Mucosa of stomach (tissue), 1 donor: ENCODE measurements at regions not wholly inside any gene's neighbourhood (a gene's known extent, or its start where the extent isn't known, plus 50 kb on each side); places are given as distances from the start of the nearest gene placed in this dataset.

ENCODE experiments used
- H3K27me3 ChIP-seq: one replicate; pipeline ENCODE4 v1.7.0; 2013; ENCODE audit warnings: mild to moderate bottlenecking, low read length; ENCODE audit not compliant: control insufficient read depth, insufficient read depth
- H3K36me3 ChIP-seq: one replicate; pipeline ENCODE4 v1.7.0; 2013; ENCODE audit warnings: low read length; ENCODE audit not compliant: control insufficient read depth, insufficient read depth
- H3K4me1 ChIP-seq: one replicate; pipeline ENCODE4 v1.7.0; 2013; ENCODE audit warnings: mild to moderate bottlenecking, low read length; ENCODE audit not compliant: control insufficient read depth, insufficient read depth
- H3K4me3 ChIP-seq: one replicate; pipeline ENCODE4 v1.7.0; 2013; ENCODE audit warnings: low read length
- H3K9ac ChIP-seq: one replicate; pipeline ENCODE4 v1.7.0; 2013; ENCODE audit warnings: mild to moderate bottlenecking, low read length, moderate library complexity
- H3K9me3 ChIP-seq: one replicate; pipeline ENCODE4 v1.7.0; 2013; ENCODE audit warnings: mild to moderate bottlenecking, low read length, moderate library complexity; ENCODE audit not compliant: control insufficient read depth
- donor health status: Pancreatic carcinoma.

- H3K9ac ChIP-seq: no peak overlapping the region
- H3K4me3 ChIP-seq: no peak overlapping the region
- H3K9me3 ChIP-seq: no peaks in the 10 kb centered on the region
- H3K4me1 ChIP-seq: no peaks in the 10 kb centered on the region
- no peaks in the 10 kb centered on the region for H3K36me3 ChIP-seq
- no peaks in the 10 kb centered on the region for H3K27me3 ChIP-seq
Observed at GRCh38 chr2:180647621-180648020, 332.8 kb upstream of the UBE2E3 start.

GRCh38 chr2:180647221-180647620, 333.2 kb upstream of the UBE2E3 start:
- Histone ChIP-seq H3K27me3 (no peaks in the 10 kb centered on the region), H3K36me3 (no peaks in the 10 kb centered on the region), H3K9me3 (no peaks in the 10 kb centered on the region), H3K4me3 (no peak overlapping the region), H3K4me1 (no peaks in the 10 kb centered on the region), H3K9ac (no peak overlapping the region)

- H3K9me3 ChIP-seq: no peaks in the 10 kb centered on the region
- H3K36me3 ChIP-seq: no peaks in the 10 kb centered on the region
- no peaks in the 10 kb centered on the region for H3K4me1 ChIP-seq
- H3K9ac ChIP-seq: no peak overlapping the region
- no peak overlapping the region for H3K4me3 ChIP-seq
- no peaks in the 10 kb centered on the region for H3K27me3 ChIP-seq
Observed at GRCh38 chr2:180646756-180647155, 333.6 kb upstream of the UBE2E3 start.

- H3K4me1 ChIP-seq: no peaks in the 10 kb centered on the region
- H3K36me3 ChIP-seq: no peaks in the 10 kb centered on the region
- H3K27me3 ChIP-seq: no peaks in the 10 kb centered on the region
- no peaks in the 10 kb centered on the region for H3K9me3 ChIP-seq
- H3K4me3 ChIP-seq: no peak overlapping the region
- no peak overlapping the region for H3K9ac ChIP-seq
Observed at GRCh38 chr2:180644709-180645108, 335.7 kb upstream of the UBE2E3 start.

- Histone ChIP-seq H3K9ac (no peak overlapping the region), H3K9me3 (no peaks in the 10 kb centered on the region), H3K4me3 (no peak overlapping the region), H3K27me3 (no peaks in the 10 kb centered on the region), H3K36me3 (no peaks in the 10 kb centered on the region), H3K4me1 (no peaks in the 10 kb centered on the region)
Observed at GRCh38 chr2:180630756-180631155, 349.6 kb upstream of the UBE2E3 start.

- no peak overlapping the region for H3K9ac ChIP-seq
- no peaks in the 10 kb centered on the region for H3K9me3 ChIP-seq
- no peak overlapping the region for H3K4me3 ChIP-seq
- no peaks in the 10 kb centered on the region for H3K27me3 ChIP-seq
- no peaks in the 10 kb centered on the region for H3K36me3 ChIP-seq
- H3K4me1 ChIP-seq: no peaks in the 10 kb centered on the region
Observed at GRCh38 chr2:180625006-180625844, 355.2 kb upstream of the UBE2E3 start.

- Histone ChIP-seq H3K36me3 (no peaks in the 10 kb centered on the region), H3K27me3 (no peaks in the 10 kb centered on the region), H3K4me1 (no peaks in the 10 kb centered on the region), H3K9ac (no peak overlapping the region), H3K4me3 (no peak overlapping the region), H3K9me3 (no peaks in the 10 kb centered on the region)
Observed at GRCh38 chr2:180621941-180622918, 358.2 kb upstream of the UBE2E3 start.

GRCh38 chr2:180621366-180621765, 359.0 kb upstream of the UBE2E3 start:
- H3K4me3 ChIP-seq: no peak overlapping the region
- H3K9ac ChIP-seq: no peak overlapping the region
- H3K36me3 ChIP-seq: no peaks in the 10 kb centered on the region
- no peaks in the 10 kb centered on the region for H3K9me3 ChIP-seq
- H3K27me3 ChIP-seq: no peaks in the 10 kb centered on the region
- no peaks in the 10 kb centered on the region for H3K4me1 ChIP-seq

- Histone ChIP-seq H3K9me3 (no peaks in the 10 kb centered on the region), H3K27me3 (no peaks in the 10 kb centered on the region), H3K4me1 (no peaks in the 10 kb centered on the region), H3K4me3 (no peak overlapping the region), H3K9ac (no peak overlapping the region), H3K36me3 (no peaks in the 10 kb centered on the region)
Observed at GRCh38 chr2:180618570-180618969, 361.8 kb upstream of the UBE2E3 start.

GRCh38 chr2:180614776-180615175, 365.6 kb upstream of the UBE2E3 start:
- no peaks in the 10 kb centered on the region for H3K36me3 ChIP-seq
- H3K9ac ChIP-seq: no peak overlapping the region
- H3K4me3 ChIP-seq: no peak overlapping the region
- H3K4me1 ChIP-seq: peaks cover 2% of the 10 kb centered on the region
- H3K9me3 ChIP-seq: no peaks in the 10 kb centered on the region
- no peaks in the 10 kb centered on the region for H3K27me3 ChIP-seq

GRCh38 chr2:180609626-180610340, 370.6 kb upstream of the UBE2E3 start:
- no peak overlapping the region for H3K4me3 ChIP-seq

More at GRCh38 chr2:180609626-180610340, 370.6 kb upstream of the UBE2E3 start:
- H3K9me3 ChIP-seq: no peaks in the 10 kb centered on the region
- no peaks in the 10 kb centered on the region for H3K27me3 ChIP-seq
- no peak overlapping the region for H3K9ac ChIP-seq
- peaks cover 10% of the 10 kb centered on the region for H3K4me1 ChIP-seq
- no peaks in the 10 kb centered on the region for H3K36me3 ChIP-seq
